ENCODE measurements at regions not wholly inside any gene's neighbourhood (a gene's known extent, or its start where the extent isn't known, plus 50 kb on each side); places are given as distances from the start of the nearest gene placed in this dataset.

DNA sequence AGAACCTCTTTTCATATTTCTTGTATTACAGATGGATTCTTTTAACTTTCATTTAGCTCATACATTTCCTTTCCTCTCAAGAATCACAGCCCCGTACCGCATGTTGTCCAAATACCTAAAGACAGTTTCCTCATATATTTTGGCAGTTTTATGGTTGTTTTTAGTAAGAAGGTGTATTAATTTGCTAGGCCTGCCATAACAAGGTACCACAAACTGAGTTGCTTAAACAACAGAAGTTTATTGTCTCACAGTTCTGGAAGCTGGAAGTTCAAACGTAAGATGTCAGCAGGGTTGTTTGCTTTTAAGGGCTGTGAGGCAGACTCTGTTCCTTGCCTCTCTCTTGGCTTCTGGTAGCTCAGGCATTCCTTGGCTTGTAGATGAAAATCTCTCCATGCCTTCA, 343.2 kb upstream of the TNP1 start:
- no peak overlapping the region for H2AFZ ChIP-seq (ENCODE audit: low read depth, low read length, severe bottlenecking)
- H3K4me3 ChIP-seq (ENCODE audit: insufficient read depth, low read length, poor library complexity, severe bottlenecking) = no peak overlapping the region
- no peaks in the 10 kb centered on the region for H3K79me2 ChIP-seq (ENCODE audit: insufficient read depth, low read length)
- H3K9me3 ChIP-seq (ENCODE audit: insufficient read depth, low read length) = no peaks in the 10 kb centered on the region
- no peak overlapping the region for H3K4me2 ChIP-seq (ENCODE audit: low read depth, low read length, poor library complexity, severe bottlenecking)
- no peak overlapping the region for H3K27ac ChIP-seq (ENCODE audit: low read depth, low read length)
- no peaks in the 10 kb centered on the region for H3K27me3 ChIP-seq (ENCODE audit: low read length)
- no peaks in the 10 kb centered on the region for H3K9me2 ChIP-seq (replicated peaks; ENCODE audit: insufficient read depth, low read length)
- no peaks in the 10 kb centered on the region for H4K20me1 ChIP-seq (ENCODE audit: low read depth, low read length)
- no peak for TF ChIP-seq EZH2phosphoT487 (conservative IDR thresholded peaks at IDR 0.05; ENCODE audit: low read length)
- TF ChIP-seq, protein P1, sequence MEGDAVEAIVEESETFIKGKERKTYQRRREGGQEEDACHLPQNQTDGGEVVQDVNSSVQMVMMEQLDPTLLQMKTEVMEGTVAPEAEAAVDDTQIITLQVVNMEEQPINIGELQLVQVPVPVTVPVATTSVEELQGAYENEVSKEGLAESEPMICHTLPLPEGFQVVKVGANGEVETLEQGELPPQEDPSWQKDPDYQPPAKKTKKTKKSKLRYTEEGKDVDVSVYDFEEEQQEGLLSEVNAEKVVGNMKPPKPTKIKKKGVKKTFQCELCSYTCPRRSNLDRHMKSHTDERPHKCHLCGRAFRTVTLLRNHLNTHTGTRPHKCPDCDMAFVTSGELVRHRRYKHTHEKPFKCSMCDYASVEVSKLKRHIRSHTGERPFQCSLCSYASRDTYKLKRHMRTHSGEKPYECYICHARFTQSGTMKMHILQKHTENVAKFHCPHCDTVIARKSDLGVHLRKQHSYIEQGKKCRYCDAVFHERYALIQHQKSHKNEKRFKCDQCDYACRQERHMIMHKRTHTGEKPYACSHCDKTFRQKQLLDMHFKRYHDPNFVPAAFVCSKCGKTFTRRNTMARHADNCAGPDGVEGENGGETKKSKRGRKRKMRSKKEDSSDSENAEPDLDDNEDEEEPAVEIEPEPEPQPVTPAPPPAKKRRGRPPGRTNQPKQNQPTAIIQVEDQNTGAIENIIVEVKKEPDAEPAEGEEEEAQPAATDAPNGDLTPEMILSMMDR (IDR thresholded peaks at IDR 0.05; ENCODE audit: insufficient read depth, low read length, poor library complexity, severe bottlenecking) = no peak
- H3K9ac ChIP-seq (ENCODE audit: low read length) = no peak overlapping the region
- H3F3A ChIP-seq (ENCODE audit: insufficient read depth) = no peaks in the 10 kb centered on the region
- H3K36me3 ChIP-seq (ENCODE audit: low read length) = no peaks in the 10 kb centered on the region

DNA sequence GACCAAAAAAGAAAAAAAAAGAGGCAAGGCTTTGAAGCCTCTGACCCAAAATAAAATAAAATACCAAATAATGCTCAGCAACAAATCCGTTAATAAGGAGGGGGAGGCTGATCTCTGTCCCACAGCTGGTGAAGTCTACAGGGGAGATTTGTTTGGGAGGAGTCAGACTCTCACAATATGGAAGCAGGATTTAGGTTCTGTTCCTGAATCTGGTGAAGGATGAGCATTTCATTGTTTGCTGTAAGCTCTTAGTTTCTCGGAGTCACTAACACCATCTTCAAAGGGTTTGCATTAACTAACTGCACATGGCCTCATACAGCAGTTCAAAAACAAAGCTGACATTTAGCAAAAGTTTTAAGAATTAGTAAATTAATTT, 339.4 kb upstream of the TNP1 start:
- Histone ChIP-seq H3K4me3 (ENCODE audit: insufficient read depth, low read length, poor library complexity, severe bottlenecking) (no peak overlapping the region), H3K9ac (ENCODE audit: low read length) (no peak overlapping the region), H3K27ac (ENCODE audit: low read depth, low read length) (no peak overlapping the region), H3K9me2 (replicated peaks; ENCODE audit: insufficient read depth, low read length) (no peaks in the 10 kb centered on the region), H3F3A (ENCODE audit: insufficient read depth) (no peaks in the 10 kb centered on the region), H3K79me2 (ENCODE audit: insufficient read depth, low read length) (no peaks in the 10 kb centered on the region), H3K9me3 (ENCODE audit: insufficient read depth, low read length) (no peaks in the 10 kb centered on the region), H3K27me3 (ENCODE audit: low read length) (no peaks in the 10 kb centered on the region), H3K4me2 (ENCODE audit: low read depth, low read length, poor library complexity, severe bottlenecking) (no peak overlapping the region), H4K20me1 (ENCODE audit: low read depth, low read length) (no peaks in the 10 kb centered on the region), H2AFZ (ENCODE audit: low read depth, low read length, severe bottlenecking) (no peak overlapping the region), H3K36me3 (ENCODE audit: low read length) (no peaks in the 10 kb centered on the region)
- TF ChIP-seq, protein P1 (IDR thresholded peaks at IDR 0.05; ENCODE audit: insufficient read depth, low read length, poor library complexity, severe bottlenecking) = no peak
- no peak for TF ChIP-seq EZH2phosphoT487 (conservative IDR thresholded peaks at IDR 0.05; ENCODE audit: low read length)

GRCh38 chr2:217195658-217196446, 336.0 kb upstream of the TNP1 start:
- Histone ChIP-seq H3K9ac (ENCODE audit: low read length) (no peak overlapping the region), H3K4me2 (ENCODE audit: low read depth, low read length, poor library complexity, severe bottlenecking) (no peak overlapping the region), H2AFZ (ENCODE audit: low read depth, low read length, severe bottlenecking) (no peak overlapping the region), H3K36me3 (ENCODE audit: low read length) (no peaks in the 10 kb centered on the region), H4K20me1 (ENCODE audit: low read depth, low read length) (no peaks in the 10 kb centered on the region), H3K27ac (ENCODE audit: low read depth, low read length) (no peak overlapping the region), H3F3A (ENCODE audit: insufficient read depth) (no peaks in the 10 kb centered on the region), H3K9me3 (ENCODE audit: insufficient read depth, low read length) (no peaks in the 10 kb centered on the region), H3K27me3 (ENCODE audit: low read length) (no peaks in the 10 kb centered on the region), H3K79me2 (ENCODE audit: insufficient read depth, low read length) (no peaks in the 10 kb centered on the region), H3K4me3 (ENCODE audit: insufficient read depth, low read length, poor library complexity, severe bottlenecking) (no peak overlapping the region), H3K9me2 (replicated peaks; ENCODE audit: insufficient read depth, low read length) (no peaks in the 10 kb centered on the region)
- TF ChIP-seq, protein P1 (IDR thresholded peaks at IDR 0.05; ENCODE audit: insufficient read depth, low read length, poor library complexity, severe bottlenecking) = no peak
- no peak for TF ChIP-seq EZH2phosphoT487 (conservative IDR thresholded peaks at IDR 0.05; ENCODE audit: low read length)

All from SU-DHL-6 (cell line).